GM19240 (cell line): ENCODE measurements at regions not wholly inside any gene's neighbourhood (a gene's known extent, or its start where the extent isn't known, plus 50 kb on each side); places are given as distances from the start of the nearest gene placed in this dataset.

Experiments
- DNase-seq: peaks from one replicate; pipeline ENCODE4 v3.0.0; 2011; ENCODE audit warnings: low spot score; ENCODE audit not compliant: insufficient read length

- DNase-seq = no peak
Observed at GRCh38 chr6:44500074-44500473, 112.6 kb downstream of the CDC5L start.

DNA sequence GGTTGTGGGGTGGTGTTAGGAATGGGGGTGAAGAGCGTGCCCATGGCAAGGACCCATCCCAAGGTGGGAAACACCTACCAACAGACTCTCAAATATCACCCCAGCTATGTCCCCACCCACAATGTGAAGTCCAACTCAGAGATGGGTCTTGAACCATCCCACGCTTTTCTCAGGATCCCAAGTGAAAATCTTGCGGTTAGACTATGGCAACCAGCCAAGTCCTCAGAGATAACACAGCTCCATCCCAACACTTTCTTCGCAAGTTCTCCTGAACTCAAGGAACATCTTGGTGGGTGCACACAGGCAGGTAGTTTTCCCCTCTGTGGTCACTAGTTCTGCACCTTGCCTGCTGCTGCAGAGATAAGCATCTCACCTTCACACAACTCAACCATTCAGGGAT, 116.0 kb downstream of the CDC5L start:
- DNase-seq = no peak

DNA sequence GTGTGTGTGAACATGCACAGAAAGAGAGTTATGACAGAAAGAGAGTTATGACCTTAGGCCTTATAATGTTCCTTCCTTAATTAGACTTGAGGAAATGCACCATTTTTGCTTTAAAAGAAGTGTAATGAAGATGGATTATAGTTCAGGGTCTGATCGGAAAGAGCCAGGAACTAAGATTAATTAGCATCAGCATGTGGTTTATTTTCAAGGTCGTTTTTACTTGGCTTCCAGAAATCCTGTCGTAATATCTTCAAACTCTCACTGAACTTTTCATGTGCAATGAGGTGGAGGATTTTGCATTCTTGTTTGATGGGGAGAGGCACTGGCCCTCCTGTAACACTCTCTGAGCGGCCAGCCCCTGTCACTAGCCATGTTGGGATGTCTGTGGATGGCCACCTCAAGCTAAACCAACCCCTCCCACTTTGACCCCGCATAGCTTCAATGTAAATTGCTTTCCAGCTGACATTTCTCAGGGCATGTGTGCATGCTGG, 116.8 kb downstream of the CDC5L start:
- no peak for DNase-seq

GRCh38 chr6:44505751-44506150, 118.2 kb downstream of the CDC5L start:
- no peak for DNase-seq

GRCh38 chr6:44507014-44507413, 119.5 kb downstream of the CDC5L start:
- no peak for DNase-seq

GRCh38 chr6:44508646-44509045, 121.1 kb downstream of the CDC5L start:
- no peak for DNase-seq

DNA sequence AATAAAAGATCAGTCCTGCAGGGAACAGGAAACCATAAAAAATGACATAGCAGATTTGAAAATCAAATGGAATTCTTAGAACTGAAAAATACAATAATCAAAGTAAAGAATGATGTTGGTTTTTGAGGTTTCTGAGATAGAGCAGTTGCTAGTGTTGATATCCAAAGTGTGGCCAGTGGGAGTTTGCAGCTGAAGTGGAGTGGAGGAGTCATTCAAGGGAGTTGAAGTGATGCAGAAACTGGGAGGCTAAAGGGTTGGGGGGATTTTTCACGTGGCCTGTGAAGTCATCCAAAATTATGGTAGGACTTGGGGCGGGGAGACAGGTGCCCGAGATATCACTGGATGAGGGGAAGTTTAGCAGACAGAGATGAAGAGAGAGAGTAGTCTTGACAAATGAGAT, 123.6 kb downstream of the CDC5L start:
- no peak for DNase-seq

DNA sequence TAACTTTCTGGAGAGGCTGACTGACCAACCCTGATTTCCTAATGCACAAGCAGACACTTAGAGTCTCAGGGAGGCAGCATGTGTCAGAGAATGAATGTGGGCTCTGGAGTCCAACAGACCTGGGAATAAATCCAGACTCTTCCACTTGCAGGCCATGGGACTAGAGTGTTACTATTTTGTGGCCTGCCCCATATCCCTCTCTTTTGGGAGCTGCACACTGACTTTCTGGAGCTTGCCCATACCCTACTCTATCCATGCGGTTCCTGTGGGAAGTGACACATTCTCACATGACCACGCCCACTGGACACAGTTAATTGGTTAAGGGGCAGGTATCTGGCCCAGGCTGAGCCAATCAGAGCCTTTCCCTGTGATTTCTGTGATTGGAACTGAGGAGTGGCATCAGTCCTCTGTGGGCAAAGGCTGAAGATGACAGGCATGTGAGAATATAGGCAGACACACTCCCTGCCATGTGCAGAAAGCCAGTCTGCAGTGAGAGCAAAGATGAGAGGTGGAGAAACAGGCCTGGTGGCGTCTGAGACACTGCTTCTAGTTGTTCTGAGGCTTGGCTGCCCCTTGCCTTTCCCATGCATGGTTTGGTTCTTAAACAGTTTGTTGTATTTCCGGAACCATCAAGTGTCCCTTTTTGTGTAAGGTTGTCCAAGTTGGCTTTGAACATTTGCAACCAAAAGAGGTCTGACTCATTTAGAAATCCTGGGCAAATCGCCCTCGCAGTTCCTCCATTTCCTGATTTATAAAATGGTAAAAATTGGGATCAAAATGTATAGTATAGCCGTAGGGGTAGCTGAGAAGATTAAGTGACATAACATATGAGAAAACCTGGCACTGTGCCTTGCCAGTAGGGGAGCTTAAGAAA, 125.6 kb downstream of the CDC5L start:
- DNase-seq = no peak

- DNase-seq = no peak
Observed at GRCh38 chr6:44514085-44514484, 126.6 kb downstream of the CDC5L start.

GRCh38 chr6:44514576-44515193, 127.2 kb downstream of the CDC5L start:
- DNase-seq = no peak

DNA sequence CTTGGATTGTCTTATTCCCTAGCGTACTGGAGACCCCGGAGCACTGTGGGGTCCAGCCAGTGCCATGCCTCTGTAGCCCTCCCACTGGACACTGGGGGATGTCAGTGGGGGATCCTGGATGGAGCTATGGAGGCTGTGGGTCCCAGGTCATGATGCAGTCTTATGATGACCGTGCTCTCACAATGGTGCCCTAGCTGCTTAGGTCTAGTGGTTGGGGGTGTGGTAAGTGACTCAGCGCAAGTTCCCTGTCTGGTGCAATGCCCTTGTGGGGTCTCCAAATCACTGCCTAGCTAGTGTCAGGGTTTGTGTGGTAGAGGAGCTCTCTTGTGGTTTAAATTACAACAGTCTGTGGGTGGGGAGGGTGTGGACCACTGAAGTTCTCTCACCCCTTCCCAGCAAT, 135.4 kb downstream of the CDC5L start:
- no peak for DNase-seq

DNA sequence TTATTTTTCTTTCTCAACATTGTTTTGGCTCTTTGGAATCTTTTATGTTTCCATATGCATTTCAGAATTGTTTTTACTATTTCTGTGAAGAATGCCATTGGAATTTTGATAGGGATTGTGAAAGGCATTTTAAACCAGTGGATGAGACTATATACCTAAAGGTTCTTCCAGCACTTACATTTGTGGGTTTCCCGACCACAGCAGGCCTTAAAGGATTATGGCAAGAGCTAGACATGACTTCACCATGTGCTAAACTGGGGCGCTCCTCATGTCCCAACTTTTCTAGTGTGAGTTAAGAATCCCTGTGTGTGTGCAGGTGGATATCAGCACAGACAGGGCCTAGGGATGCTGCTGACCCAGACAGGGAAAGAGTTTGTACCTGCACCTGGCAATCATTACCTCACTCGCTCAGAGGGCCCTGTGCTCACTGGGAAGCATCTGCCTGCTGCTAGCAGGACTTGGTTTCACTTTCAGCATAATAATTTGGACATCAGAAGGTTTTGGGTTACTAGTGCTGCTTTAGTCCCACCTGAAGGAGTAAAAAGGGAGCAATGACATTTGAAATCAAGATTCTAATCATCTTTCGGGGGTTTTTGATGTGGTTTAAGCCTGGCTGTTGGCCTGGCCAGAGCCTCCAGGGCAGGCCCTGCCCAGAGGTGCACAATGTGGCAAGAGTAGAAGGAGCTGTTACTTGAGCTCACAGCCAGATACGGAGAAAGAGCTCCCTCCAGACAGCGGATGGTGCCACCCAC, 137.1 kb downstream of the CDC5L start:
- DNase-seq = no peak

GRCh38 chr6:44525761-44526351, 138.3 kb downstream of the CDC5L start:
- no peak for DNase-seq

- DNase-seq = no peak
Observed at GRCh38 chr6:44527181-44527580, 139.7 kb downstream of the CDC5L start.

- no peak for DNase-seq
Observed at GRCh38 chr6:44527583-44528369, 140.3 kb downstream of the CDC5L start.

GRCh38 chr6:44528370-44528644, 140.8 kb downstream of the CDC5L start:
- no peak for DNase-seq

GRCh38 chr6:44528716-44529115, 141.2 kb downstream of the CDC5L start:
- no peak for DNase-seq

DNA sequence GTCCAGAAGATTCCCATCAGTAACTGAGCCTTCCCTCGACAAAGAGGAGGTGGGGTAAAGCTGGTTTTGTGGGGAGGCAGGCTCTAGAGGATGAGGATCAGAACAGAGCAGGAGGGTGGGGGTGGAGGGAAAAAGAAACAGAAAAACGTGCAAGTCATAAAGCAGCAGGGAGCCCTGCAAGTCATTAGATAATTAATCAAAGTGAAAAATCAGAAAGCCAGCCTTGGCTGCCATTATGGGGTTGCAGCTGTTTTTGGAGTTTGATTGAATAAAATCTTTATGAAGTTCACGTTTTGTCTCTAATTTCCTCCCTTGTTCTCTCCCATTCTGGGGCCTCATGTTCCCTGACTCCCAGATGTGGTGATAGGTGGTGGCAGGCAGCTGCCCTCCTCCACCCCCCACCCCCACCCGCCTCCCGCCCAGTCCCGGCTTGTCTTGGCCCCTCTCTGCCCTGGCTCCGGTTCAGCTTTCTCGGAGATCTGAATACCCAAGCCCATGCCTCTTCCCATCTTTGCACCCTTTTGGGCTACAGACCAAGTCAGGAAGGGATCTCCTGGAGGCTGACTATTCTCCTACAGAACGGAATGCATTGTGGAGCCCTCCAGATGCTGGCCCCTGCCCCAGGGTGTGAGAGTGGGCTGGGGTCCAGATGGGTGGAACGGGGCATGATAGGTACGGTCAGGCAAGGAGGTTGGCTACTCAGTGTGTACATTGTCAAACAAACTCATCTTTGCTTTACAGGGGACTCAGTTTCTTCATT, 141.8 kb downstream of the CDC5L start:
- no peak for DNase-seq

GRCh38 chr6:44530209-44530909, 142.9 kb downstream of the CDC5L start:
- no peak for DNase-seq

DNA sequence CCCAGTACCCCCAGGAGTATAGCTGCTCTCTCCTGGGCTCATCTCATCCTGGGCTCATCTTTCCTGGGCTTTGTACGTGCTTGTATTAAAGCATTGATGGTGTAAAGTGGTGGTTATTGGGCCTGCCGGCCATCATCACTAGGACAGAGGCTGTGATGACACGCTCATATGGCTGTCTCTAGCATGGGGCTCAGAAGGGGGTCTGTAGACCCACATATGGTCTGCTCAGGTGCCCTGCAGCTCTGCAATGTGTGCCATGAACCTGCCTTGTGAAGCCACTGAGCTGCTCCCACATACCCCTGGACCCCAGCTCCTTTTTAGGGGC, 143.4 kb downstream of the CDC5L start:
- no peak for DNase-seq
